PFSK-1 (cell line): ENCODE measurements at regions not wholly inside any gene's neighbourhood (a gene's known extent, or its start where the extent isn't known, plus 50 kb on each side); places are given as distances from the start of the nearest gene placed in this dataset.

Source experiments
- FOXP2 ChIP-seq: optimal IDR thresholded peaks from 2 replicates; pipeline ENCODE3; 2011; ENCODE audit warnings: borderline replicate concordance, control low read depth, inconsistent platforms; ENCODE audit not compliant: insufficient read depth; ENCODE audit errors: extremely low read length, extremely low read depth
- POLR2AphosphoS5 ChIP-seq: IDR thresholded peaks from 2 replicates; pipeline ENCODE4 v1.6.1; 2012; ENCODE audit warnings: low read depth, mild to moderate bottlenecking, control low read depth, low read length, moderate library complexity
- REST ChIP-seq, 2 experiments: IDR thresholded peaks; 2 replicates each; pipeline versions ENCODE4 v1.6.1 to v1.8.0; 2011 to 2012; ENCODE audit warnings: low read depth in 2 of 2, low read length in 2 of 2, control low read depth in 1 of 2, inconsistent platforms in 1 of 2, mild to moderate bottlenecking in 1 of 2, moderate library complexity in 1 of 2; ENCODE audit not compliant: insufficient read depth in 1 of 2
- SIN3A ChIP-seq: IDR thresholded peaks from 2 replicates; pipeline ENCODE4 v1.6.1; 2012; ENCODE audit warnings: mild to moderate bottlenecking, low read length, moderate library complexity, borderline replicate concordance; ENCODE audit not compliant: insufficient read depth
- TAF1 ChIP-seq: IDR thresholded peaks from 2 replicates; pipeline ENCODE4 v1.6.1; 2012; ENCODE audit warnings: low read length, control low read depth, borderline replicate concordance; ENCODE audit not compliant: insufficient read depth

- TF ChIP-seq SIN3A: no peak
- no peak for TF ChIP-seq REST (IDR thresholded peaks at IDR 0.05; ENCODE audit: insufficient read depth in 1 of 2, low read depth in 2 of 2, low read length in 2 of 2)
- no peak for TF ChIP-seq FOXP2
- TF ChIP-seq POLR2AphosphoS5: no peak
- TF ChIP-seq TAF1: no peak
Observed at GRCh38 chr7:25399000-25399750, 170.9 kb upstream of the NPVF start.

- TF ChIP-seq FOXP2 (no peak), TAF1 (no peak), REST (IDR thresholded peaks at IDR 0.05; ENCODE audit: insufficient read depth in 1 of 2, low read depth in 2 of 2, low read length in 2 of 2) (no peak), POLR2AphosphoS5 (no peak)
Observed at GRCh38 chr7:25402532-25402931, 174.2 kb upstream of the NPVF start.

- TF ChIP-seq TAF1 (no peak), POLR2AphosphoS5 (no peak), SIN3A (no peak), REST (IDR thresholded peaks at IDR 0.05; ENCODE audit: insufficient read depth in 1 of 2, low read depth in 2 of 2, low read length in 2 of 2) (no peak), FOXP2 (no peak)
Observed at GRCh38 chr7:25405736-25406135, 177.4 kb upstream of the NPVF start.

GRCh38 chr7:25407053-25407452, 178.8 kb upstream of the NPVF start:
- TF ChIP-seq POLR2AphosphoS5: no peak
- no peak for TF ChIP-seq FOXP2
- TF ChIP-seq SIN3A: no peak
- TF ChIP-seq TAF1: no peak
- TF ChIP-seq REST (IDR thresholded peaks at IDR 0.05; ENCODE audit: insufficient read depth in 1 of 2, low read depth in 2 of 2, low read length in 2 of 2): no peak
